Neural progenitor cell (in vitro differentiated cells): ENCODE measurements at regions not wholly inside any gene's neighbourhood (a gene's known extent, or its start where the extent isn't known, plus 50 kb on each side); places are given as distances from the start of the nearest gene placed in this dataset.

Experiments used
- DNase-seq: peaks from one replicate; pipeline ENCODE4 v3.0.0-alpha.2; 2016; ENCODE audit warnings: low spot score
- H2AFZ ChIP-seq: fragments of 200-600 bp; sonication (generic); replicated peaks from 2 replicates; pipeline ENCODE4 v1.6.1; 2016; ENCODE audit warnings: antibody characterized with exemption
- H3F3A ChIP-seq: fragments of 200-600 bp; sonication (generic); 2 replicates; pipeline ENCODE4 v1.6.1; 2016; ENCODE audit warnings: antibody characterized with exemption, low read depth
- H3K27ac ChIP-seq: fragments of 200-600 bp; sonication (generic); 2 replicates; pipeline ENCODE4 v1.5.1; 2016; ENCODE audit warnings: mild to moderate bottlenecking
- H3K27me3 ChIP-seq: fragments of 200-600 bp; sonication (generic); 2 replicates; pipeline ENCODE4 v1.6.1; 2016; ENCODE audit warnings: mild to moderate bottlenecking, moderate library complexity
- H3K36me3 ChIP-seq: fragments of 200-600 bp; sonication (generic); 2 replicates; pipeline ENCODE4 v1.5.1; 2016
- H3K4me1 ChIP-seq: fragments of 200-600 bp; sonication (generic); 2 replicates; pipeline ENCODE4 v1.6.1; 2016; ENCODE audit warnings: mixed run types
- H3K4me2 ChIP-seq: fragments of 200-600 bp; sonication (generic); 2 replicates; pipeline ENCODE4 v1.6.1; 2016
- H3K4me3 ChIP-seq: fragments of 200-600 bp; sonication (generic); 2 replicates; pipeline ENCODE4 v1.5.1; 2016
- H3K79me2 ChIP-seq: fragments of 200-600 bp; sonication (generic); 2 replicates; pipeline ENCODE4 v1.6.1; 2016; ENCODE audit warnings: low read depth
- H3K9ac ChIP-seq: fragments of 200-600 bp; sonication (generic); 2 replicates; pipeline ENCODE4 v1.6.1; 2016
- H3K9me3 ChIP-seq: fragments of 200-600 bp; sonication (generic); 2 replicates; pipeline ENCODE4 v1.5.1; 2016; ENCODE audit warnings: low read depth
- H4K20me1 ChIP-seq: fragments of 200-600 bp; sonication (generic); 2 replicates; pipeline ENCODE4 v1.6.1; 2016; ENCODE audit warnings: low read depth
- H3K27ac Mint-ChIP-seq: 3 replicates; pipeline ENCODE4 v1.8.0; 2021; ENCODE audit warnings: mixed read lengths
- H3K27me3 Mint-ChIP-seq: 2 replicates; pipeline ENCODE4 v1.8.0; 2022; ENCODE audit warnings: low read depth, mild to moderate bottlenecking, inconsistent platforms, moderate library complexity, mixed read lengths; ENCODE audit not compliant: insufficient read depth
- H3K36me3 Mint-ChIP-seq: 3 replicates; pipeline ENCODE4 v1.8.0; 2021; ENCODE audit warnings: mixed read lengths
- H3K4me1 Mint-ChIP-seq: 3 replicates; pipeline ENCODE4 v1.8.0; 2021; ENCODE audit warnings: mixed read lengths
- H3K4me3 Mint-ChIP-seq: 3 replicates; pipeline ENCODE4 v1.8.0; 2021; ENCODE audit warnings: mild to moderate bottlenecking, moderate library complexity, mixed read lengths
- H3K9me3 Mint-ChIP-seq: 3 replicates; pipeline ENCODE4 v1.8.0; 2020; ENCODE audit warnings: mixed read lengths
- CTCF ChIP-seq: fragments of 200-600 bp; sonication (generic); IDR thresholded peaks from 2 replicates; pipeline ENCODE4 v1.5.1; 2017; ENCODE audit warnings: antibody characterized with exemption, mild to moderate bottlenecking
- EZH2 ChIP-seq: fragments of 200-600 bp; sonication (generic); IDR thresholded peaks from 2 replicates; pipeline ENCODE4 v1.6.1; 2017; ENCODE audit warnings: antibody characterized with exemption, mild to moderate bottlenecking, moderate library complexity
- EZH2phosphoT487 ChIP-seq: fragments of 200-600 bp; sonication (generic); IDR thresholded peaks from 2 replicates; pipeline ENCODE4 v1.6.1; 2017; ENCODE audit warnings: antibody characterized with exemption

- Histone ChIP-seq H2AFZ (peak overlapping the region; percentile 6), H3K36me3 (no peaks in the 10 kb centered on the region)
Measured at GRCh38 chr11:100560606-100561005, 126.5 kb upstream of the ARHGAP42 start.

GRCh38 chr11:100561323-100561722 lies 125.8 kb upstream of the ARHGAP42 start:
- no peak overlapping the region for H3K4me3 Mint-ChIP-seq

More at GRCh38 chr11:100560606-100561005, 126.5 kb upstream of the ARHGAP42 start:
- no peaks in the 10 kb centered on the region for H3K79me2 ChIP-seq
- Mint-ChIP-seq H3K4me3 (no peak overlapping the region), H3K27ac (no peak overlapping the region), H3K36me3 (no peaks in the 10 kb centered on the region), H3K4me1 (no peaks in the 10 kb centered on the region), H3K9me3 (no peaks in the 10 kb centered on the region), H3K27me3 (no peaks in the 10 kb centered on the region)
- H3K9me3 ChIP-seq: no peaks in the 10 kb centered on the region
- H3K27ac ChIP-seq: no peak overlapping the region
- no peaks in the 10 kb centered on the region for H3K27me3 ChIP-seq
- DNase-seq: no peak
- no peak overlapping the region for H3K4me2 ChIP-seq
- H3F3A ChIP-seq: no peaks in the 10 kb centered on the region
- no peak overlapping the region for H3K4me3 ChIP-seq
- H4K20me1 ChIP-seq: no peaks in the 10 kb centered on the region
- no peaks in the 10 kb centered on the region for H3K4me1 ChIP-seq
- H3K9ac ChIP-seq: no peak overlapping the region
- TF ChIP-seq EZH2phosphoT487 (no peak), EZH2 (no peak)

DNA sequence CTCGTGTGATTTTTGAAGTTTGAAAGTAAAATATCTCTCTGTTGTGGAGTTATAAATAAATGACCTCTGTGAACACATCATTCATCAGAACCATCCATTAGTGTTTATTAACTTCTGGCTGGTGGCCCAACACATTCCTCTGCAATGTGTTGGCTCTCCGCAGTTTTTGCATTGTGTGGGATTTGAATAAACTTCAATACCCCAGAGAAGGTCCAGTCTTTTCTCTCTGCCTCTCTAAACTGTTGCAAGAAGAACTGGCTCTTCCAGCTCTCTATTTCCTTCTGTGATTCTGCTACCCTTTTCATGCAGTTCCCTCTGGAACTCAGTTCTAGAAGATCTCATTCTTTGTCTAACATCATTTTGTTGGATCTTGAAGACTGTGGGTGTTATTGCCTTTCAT lies 125.0 kb upstream of the ARHGAP42 start:
- Histone ChIP-seq H3K4me3 (no peak overlapping the region), H3F3A (no peaks in the 10 kb centered on the region), H3K27ac (no peak overlapping the region), H3K4me1 (no peaks in the 10 kb centered on the region), H3K79me2 (no peaks in the 10 kb centered on the region), H3K4me2 (no peak overlapping the region), H3K9ac (no peak overlapping the region), H3K27me3 (no peaks in the 10 kb centered on the region), H3K36me3 (no peaks in the 10 kb centered on the region), H3K9me3 (no peaks in the 10 kb centered on the region), H2AFZ (peak overlapping the region; percentile 50), H4K20me1 (no peaks in the 10 kb centered on the region)
- TF ChIP-seq EZH2phosphoT487 (no peak), EZH2 (no peak), CTCF (no peak)
- no peak for DNase-seq
- H3K4me1 Mint-ChIP-seq: no peaks in the 10 kb centered on the region
- no peak overlapping the region for H3K27ac Mint-ChIP-seq
- H3K9me3 Mint-ChIP-seq: no peaks in the 10 kb centered on the region
- H3K4me3 Mint-ChIP-seq: no peak overlapping the region
- H3K27me3 Mint-ChIP-seq: no peaks in the 10 kb centered on the region
- no peaks in the 10 kb centered on the region for H3K36me3 Mint-ChIP-seq

More at GRCh38 chr11:100561323-100561722, 125.8 kb upstream of the ARHGAP42 start:
- H3K4me1 ChIP-seq: no peaks in the 10 kb centered on the region
- H3K27me3 Mint-ChIP-seq: no peaks in the 10 kb centered on the region
- no peaks in the 10 kb centered on the region for H3K9me3 Mint-ChIP-seq
- TF ChIP-seq EZH2: no peak
- TF ChIP-seq EZH2phosphoT487: no peak
- no peak for TF ChIP-seq CTCF
- no peaks in the 10 kb centered on the region for H3K4me1 Mint-ChIP-seq
- no peak overlapping the region for H3K4me2 ChIP-seq
- H3K9me3 ChIP-seq: no peaks in the 10 kb centered on the region
- H3K27ac Mint-ChIP-seq: no peak overlapping the region
- no peaks in the 10 kb centered on the region for H3K36me3 Mint-ChIP-seq
- no peak for DNase-seq
- H4K20me1 ChIP-seq: no peaks in the 10 kb centered on the region
- no peaks in the 10 kb centered on the region for H3K27me3 ChIP-seq
- no peak overlapping the region for H2AFZ ChIP-seq
- H3K4me3 ChIP-seq: no peak overlapping the region
- no peak overlapping the region for H3K27ac ChIP-seq
- no peaks in the 10 kb centered on the region for H3K36me3 ChIP-seq
- H3K9ac ChIP-seq: no peak overlapping the region
- no peaks in the 10 kb centered on the region for H3K79me2 ChIP-seq
- H3F3A ChIP-seq: no peaks in the 10 kb centered on the region

DNA sequence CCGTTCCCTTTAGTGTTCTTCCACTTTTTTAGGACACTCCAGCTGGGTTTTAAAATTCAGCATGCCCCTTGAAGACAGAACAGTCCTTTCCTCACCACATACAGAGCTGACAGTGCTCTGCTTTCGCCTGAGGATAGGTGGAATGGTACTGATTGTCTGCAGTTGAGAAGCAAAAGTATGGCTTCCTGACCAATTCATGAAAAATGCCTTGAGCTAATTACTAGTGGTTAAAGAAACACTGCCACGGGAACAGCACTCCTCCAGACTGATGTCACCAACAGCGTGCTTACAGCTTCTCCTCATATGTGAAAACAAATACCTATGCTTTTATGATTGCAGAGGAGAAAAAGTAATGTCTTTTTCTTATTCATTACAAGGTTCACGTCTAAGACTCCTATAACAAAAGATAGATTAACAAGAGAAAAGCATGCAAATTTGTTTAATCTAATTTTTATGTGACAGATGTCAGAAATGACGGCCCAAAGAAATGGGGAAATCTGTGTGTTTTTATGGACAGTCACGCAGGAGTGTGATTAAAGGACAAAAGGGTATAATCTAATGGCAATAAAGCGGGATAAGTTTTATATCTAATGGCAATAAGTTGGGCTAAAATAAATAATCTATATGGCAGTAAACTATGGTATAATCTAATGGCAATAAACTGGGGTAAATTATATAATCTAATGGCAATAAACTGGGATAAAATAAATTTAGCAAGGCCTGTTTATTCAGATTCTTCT lies 123.4 kb upstream of the ARHGAP42 start:
- Histone ChIP-seq H3F3A (no peaks in the 10 kb centered on the region), H3K27me3 (no peaks in the 10 kb centered on the region), H2AFZ (peak overlapping the region; percentile 69), H3K9me3 (no peaks in the 10 kb centered on the region), H3K36me3 (no peaks in the 10 kb centered on the region), H3K79me2 (no peaks in the 10 kb centered on the region), H4K20me1 (no peaks in the 10 kb centered on the region), H3K4me3 (no peak overlapping the region), H3K4me2 (no peak overlapping the region), H3K4me1 (no peaks in the 10 kb centered on the region), H3K27ac (no peak overlapping the region), H3K9ac (no peak overlapping the region)
- Mint-ChIP-seq H3K4me3 (no peak overlapping the region), H3K36me3 (no peaks in the 10 kb centered on the region), H3K4me1 (no peaks in the 10 kb centered on the region), H3K27ac (no peak overlapping the region), H3K9me3 (no peaks in the 10 kb centered on the region), H3K27me3 (peaks cover 2% of the 10 kb centered on the region)
- DNase-seq: no peak
- TF ChIP-seq CTCF (no peak), EZH2phosphoT487 (no peak), EZH2 (no peak)
